Heart left ventricle (tissue), 16 donors: ENCODE measurements at regions not wholly inside any gene's neighbourhood (a gene's known extent, or its start where the extent isn't known, plus 50 kb on each side); places are given as distances from the start of the nearest gene placed in this dataset.
A peak's percentile ranks its signal among the peaks of the same experiment; 100 is the strongest.

Experiments
- ATAC-seq, 4 donors: fragments of 200-7000 bp; cut with Tn5 transposase; one replicate each; pipeline ENCODE4 v1.9.1; 2020 to 2022; ENCODE audit warnings: moderate library complexity in 4 of 4, mild to moderate bottlenecking in 3 of 4, moderate number of reproducible peaks in 1 of 4
- DNase-seq, 5 donors: peaks; one replicate each; pipeline ENCODE4 v3.0.0-alpha.2; 2020
- H3K27ac ChIP-seq, 12 donors: fragments of 200-600 bp; sonication (generic) in 4 of 12; one replicate each; pipeline versions ENCODE4 v1.5.0 to v1.8.0; 2016 to 2022; ENCODE audit warnings: mild to moderate bottlenecking in 2 of 12
- H3K27me3 ChIP-seq, 9 donors: fragments of 200-600 bp; sonication (generic) in 2 of 9; one replicate each; pipeline versions ENCODE4 v1.5.1 to v1.8.0; 2016 to 2022; ENCODE audit warnings: mild to moderate bottlenecking in 3 of 9
- H3K36me3 ChIP-seq, 9 donors: fragments of 200-600 bp; sonication (generic) in 2 of 9; one replicate each; pipeline versions ENCODE4 v1.5.0 to v1.8.0; 2018 to 2022; ENCODE audit warnings: mild to moderate bottlenecking in 2 of 9
- H3K4me1 ChIP-seq, 12 donors: fragments of 200-600 bp; sonication (generic) in 4 of 12; one replicate each; pipeline versions ENCODE4 v1.5.0 to v1.8.0; 2016 to 2022; ENCODE audit warnings: mild to moderate bottlenecking in 3 of 12
- H3K4me3 ChIP-seq, 12 donors: fragments of 200-600 bp; sonication (generic) in 4 of 12; one replicate each; pipeline versions ENCODE4 v1.5.0 to v1.8.0; 2017 to 2022; ENCODE audit warnings: mild to moderate bottlenecking in 9 of 12, moderate library complexity in 4 of 12
- H3K9me3 ChIP-seq, 12 donors: fragments of 200-600 bp; sonication (generic) in 4 of 12; one replicate each; pipeline versions ENCODE4 v1.5.0 to v1.8.0; 2016 to 2022; ENCODE audit warnings: mild to moderate bottlenecking in 1 of 12
- CTCF ChIP-seq, 12 donors: fragments of 200-600 bp; sonication (generic) in 4 of 12; IDR thresholded peaks; one replicate each; pipeline versions ENCODE4 v1.5.0 to v1.8.0; 2018 to 2022; ENCODE audit warnings: antibody characterized with exemption in 12 of 12, mild to moderate bottlenecking in 5 of 12
- POLR2A ChIP-seq, 2 donors: fragments of 450-650 bp; IDR thresholded peaks; one replicate each; pipeline ENCODE4 v1.6.1; 2017; ENCODE audit warnings: antibody characterized with exemption in 2 of 2, mild to moderate bottlenecking in 2 of 2, moderate library complexity in 2 of 2
- WGBS, 4 donors: extraction: QIAGEN DNeasy Blood & Tissue Kit in 2 of 4; methylation state at CpG; one replicate each; pipeline versions ENCODE4 v1.1.5 to v1.1.7; 2013 to 2018; 5-methylcytosine and 5-hydroxymethylcytosine counted together
- intact Hi-C, 10 donors: fragments of 100-400 bp; cut with DNase I; formaldehyde crosslinking; loops; one replicate each; pipeline versions ENCODE4 v1.11.1 to v1.14.2; 2022
- donor health status: ischemic (EF 13 %, LVEDD 7.1; RV severe dilation, severe dysfunction).
- donor health status: healthy with polysubstance abuse.
- donor health status: DM: no; HTN: yes; CAD: no.
- donor health status: DM: no; HTN: no; CAD: no.
- donor health status: ischemic (EF 25% LVEDD 6.9; RV normal size, moderate dysfunction).
- donor health status: ischemic (EF 25% LVEDD 5.7; RV mildly dilated, moderate dysfunction).
- donor health status: healthy.
- donor health status: DM: yes; HTN: yes; CAD: no.
- donor health status: ischemic (EF 35%, LVEDD 5.7; RV mildly dilated, moderate dysfunction).
- donor health status: nonischemic (EF 11% LVEDD 7.7; RV severe dilation, severe dysfunction).
- donor health status: DM: yes; HTN: yes; CAD: no.
- donor health status: PGD.
- donor health status: ischemic (EF 29% LVEDD 5.4; RV normal size, mild dysfunction).
- donor health status: nonischemic (EF 23%, LVEDD 6.1; RV moderate dilation, normal function).

- H3K27me3 ChIP-seq: no peaks in the 10 kb centered on the region
- no peak overlapping the region for H3K4me3 ChIP-seq
- no peak overlapping the region for H3K27ac ChIP-seq
- H3K36me3 ChIP-seq: no peaks in the 10 kb centered on the region
- intact Hi-C loops: loop anchor here in 3 of 10 donors (10.0 kb wide), 2 partner anchors 138 to 258 kb away; partner anchors contain the start of gene PDZRN3 (in 1 of the 3)
- peaks cover 0 to 19% (median 4%) of the 10 kb centered on the region in 12 donors for H3K4me1 ChIP-seq
- ATAC-seq: no peak
- no peak for TF ChIP-seq POLR2A (IDR thresholded peaks at IDR 0.05)
- no peak for TF ChIP-seq CTCF (IDR thresholded peaks at IDR 0.05)
- WGBS, 4 donors: 83 to 90% (median 89%) methylated on average over 5 of the region's 5 CpGs
- no peaks in the 10 kb centered on the region for H3K9me3 ChIP-seq
- no peak for DNase-seq
These were observed 138.1 kb upstream of the PDZRN3 start for GRCh38 chr3:73762855-73763254.

- ATAC-seq (no peak), DNase-seq (no peak)
- WGBS, 4 donors: 57 to 77% (median 63%) methylated on average over 3 of the region's 3 CpGs
- TF ChIP-seq POLR2A (IDR thresholded peaks at IDR 0.05) (no peak), CTCF (IDR thresholded peaks at IDR 0.05) (no peak)
- Histone ChIP-seq H3K9me3 (no peaks in the 10 kb centered on the region), H3K27me3 (no peaks in the 10 kb centered on the region), H3K4me3 (no peak overlapping the region), H3K4me1 (no peaks in the 10 kb centered on the region), H3K27ac (peak overlapping the region in 1 of 12 donors; percentile 45), H3K36me3 (no peaks in the 10 kb centered on the region)
- intact Hi-C loops: no loop called here
These were observed 134.6 kb upstream of the PDZRN3 start for GRCh38 chr3:73759297-73759711.

GRCh38 chr3:73757536-73757935 is 132.8 kb upstream of the PDZRN3 start:
- WGBS, 4 donors: 65 to 89% (median 84%) methylated on average over 3 of the region's 3 CpGs
- TF ChIP-seq POLR2A (IDR thresholded peaks at IDR 0.05): no peak
- TF ChIP-seq CTCF (IDR thresholded peaks at IDR 0.05): no peak
- ATAC-seq: no peak

GRCh38 chr3:73753985-73754384 is 129.2 kb upstream of the PDZRN3 start:
- no peaks in the 10 kb centered on the region for H3K27me3 ChIP-seq
- no peaks in the 10 kb centered on the region for H3K36me3 ChIP-seq
- no peak overlapping the region for H3K27ac ChIP-seq
- 81 to 88% (median 84%) methylated on average over 6 of the region's 6 CpGs for WGBS, 4 donors
- intact Hi-C loops: no loop called here
- DNase-seq: no peak
- ATAC-seq: no peak
- no peak overlapping the region for H3K4me3 ChIP-seq
- TF ChIP-seq CTCF (IDR thresholded peaks at IDR 0.05): no peak
- no peak for TF ChIP-seq POLR2A (IDR thresholded peaks at IDR 0.05)
- peaks cover 0 to 5% (median 0%) of the 10 kb centered on the region in 12 donors for H3K4me1 ChIP-seq
- no peaks in the 10 kb centered on the region for H3K9me3 ChIP-seq

More at GRCh38 chr3:73757536-73757935, 132.8 kb upstream of the PDZRN3 start:
- Histone ChIP-seq H3K4me1 (peaks cover 0 to 1% (median 0%) of the 10 kb centered on the region in 12 donors), H3K27me3 (no peaks in the 10 kb centered on the region), H3K36me3 (no peaks in the 10 kb centered on the region), H3K27ac (no peak overlapping the region), H3K4me3 (no peak overlapping the region), H3K9me3 (no peaks in the 10 kb centered on the region)
- intact Hi-C loops: no loop called here
- no peak for DNase-seq
